DND-41 (cell line): ENCODE measurements at regions not wholly inside any gene's neighbourhood (a gene's known extent, or its start where the extent isn't known, plus 50 kb on each side); places are given as distances from the start of the nearest gene placed in this dataset.

ENCODE experiments used
- ATAC-seq: fragments of 200-7000 bp; cut with Tn5 transposase; 3 replicates; pipeline ENCODE4 v1.9.1; 2021; ENCODE audit warnings: low read depth; ENCODE audit not compliant: insufficient read depth
- DNase-seq: peaks from one replicate; pipeline ENCODE4 v3.0.0-alpha.2; 2020
- H2AFZ ChIP-seq: 2 replicates; pipeline ENCODE4 v1.6.0; 2012; ENCODE audit warnings: low read depth, low read length
- H3K27ac ChIP-seq: 2 replicates; pipeline ENCODE4 v1.5.1; 2012; ENCODE audit warnings: low read length, inconsistent platforms
- H3K27me3 ChIP-seq: fragments of 200-600 bp; sonication (generic); 2 replicates; pipeline ENCODE4 v1.6.0; 2012; ENCODE audit warnings: low read length, mild to moderate bottlenecking, inconsistent platforms; ENCODE audit not compliant: insufficient read depth, poor library complexity
- H3K36me3 ChIP-seq: 2 replicates; pipeline ENCODE4 v1.5.1; 2012; ENCODE audit warnings: low read length, inconsistent platforms; ENCODE audit not compliant: insufficient read depth
- H3K4me1 ChIP-seq: 2 replicates; pipeline ENCODE4 v1.5.1; 2012; ENCODE audit warnings: mild to moderate bottlenecking, low read length; ENCODE audit not compliant: insufficient read depth
- H3K4me2 ChIP-seq: 2 replicates; pipeline ENCODE4 v1.6.0; 2012; ENCODE audit warnings: mild to moderate bottlenecking, moderate library complexity, low read length, inconsistent platforms; ENCODE audit not compliant: insufficient read depth
- H3K4me3 ChIP-seq, 2 experiments: fragments of 200-600 bp in 1 of 2; shearing (Covaris generic) in 1 of 2; 2 replicates each; pipeline ENCODE4 v1.5.1; 2012 to 2016; ENCODE audit warnings: inconsistent platforms in 2 of 2, low read length in 2 of 2, mild to moderate bottlenecking in 2 of 2, low read depth in 1 of 2, moderate library complexity in 1 of 2
- H3K79me2 ChIP-seq: 2 replicates; pipeline ENCODE4 v1.6.0; 2012; ENCODE audit warnings: low read length, inconsistent platforms; ENCODE audit not compliant: insufficient read depth
- H3K9ac ChIP-seq: 2 replicates; pipeline ENCODE4 v1.6.0; 2012; ENCODE audit warnings: low read depth, mild to moderate bottlenecking, inconsistent platforms, low read length, moderate library complexity
- H3K9me3 ChIP-seq: 2 replicates; pipeline ENCODE4 v1.5.1; 2012; ENCODE audit warnings: low read length, moderate library complexity, mild to moderate bottlenecking, inconsistent platforms; ENCODE audit not compliant: insufficient read depth, severe bottlenecking
- H4K20me1 ChIP-seq: 2 replicates; pipeline ENCODE4 v1.6.0; 2012; ENCODE audit warnings: low read length; ENCODE audit not compliant: insufficient read depth
- CTCF ChIP-seq: IDR thresholded peaks from 2 replicates; pipeline ENCODE4 v1.5.1; 2012; ENCODE audit warnings: borderline replicate concordance, low read length, moderate library complexity, mild to moderate bottlenecking; ENCODE audit not compliant: poor library complexity, severe bottlenecking; ENCODE audit errors: extremely low read depth
- EZH2 ChIP-seq: IDR thresholded peaks from 3 replicates; pipeline ENCODE4 v1.6.1; 2012; ENCODE audit warnings: borderline replicate concordance, low read depth, mild to moderate bottlenecking, moderate library complexity, low read length, inconsistent platforms; ENCODE audit not compliant: severe bottlenecking

GRCh38 chr18:45505497-45506206 lies 109.6 kb upstream of the SLC14A2 start:
- Histone ChIP-seq H3K27me3 (peaks cover 8% of the 10 kb centered on the region), H3K4me3 (no peak overlapping the region), H3K9me3 (no peaks in the 10 kb centered on the region), H3K9ac (no peak overlapping the region), H3K27ac (no peak overlapping the region), H4K20me1 (no peaks in the 10 kb centered on the region), H3K36me3 (no peaks in the 10 kb centered on the region), H3K4me1 (no peaks in the 10 kb centered on the region), H2AFZ (no peak overlapping the region), H3K4me2 (no peak overlapping the region), H3K79me2 (no peaks in the 10 kb centered on the region)
- DNase-seq (no peak), ATAC-seq (no peak)
- no peak for TF ChIP-seq EZH2
- TF ChIP-seq CTCF = no peak

GRCh38 chr18:45506951-45507350 lies 108.3 kb upstream of the SLC14A2 start:
- Histone ChIP-seq H3K27me3 (peaks cover 8% of the 10 kb centered on the region), H3K9ac (no peak overlapping the region), H3K9me3 (no peaks in the 10 kb centered on the region), H3K4me3 (no peak overlapping the region), H3K36me3 (no peaks in the 10 kb centered on the region), H3K4me1 (no peaks in the 10 kb centered on the region), H2AFZ (no peak overlapping the region), H3K27ac (no peak overlapping the region), H3K4me2 (no peak overlapping the region), H4K20me1 (no peaks in the 10 kb centered on the region), H3K79me2 (no peaks in the 10 kb centered on the region)
- TF ChIP-seq EZH2 = no peak
- TF ChIP-seq CTCF = no peak
- ATAC-seq (no peak), DNase-seq (no peak)

- no peak overlapping the region for H2AFZ ChIP-seq
- no peak overlapping the region for H3K9ac ChIP-seq
- H3K4me1 ChIP-seq = no peaks in the 10 kb centered on the region
- H3K79me2 ChIP-seq = no peaks in the 10 kb centered on the region
- H3K36me3 ChIP-seq = no peaks in the 10 kb centered on the region
- ATAC-seq (no peak), DNase-seq (no peak)
- H3K27ac ChIP-seq = no peak overlapping the region
- TF ChIP-seq EZH2 (no peak), CTCF (no peak)
- no peaks in the 10 kb centered on the region for H3K9me3 ChIP-seq
- H4K20me1 ChIP-seq = no peaks in the 10 kb centered on the region
- H3K4me3 ChIP-seq = no peak overlapping the region
- H3K4me2 ChIP-seq = no peak overlapping the region
- no peaks in the 10 kb centered on the region for H3K27me3 ChIP-seq
Measured at GRCh38 chr18:45509535-45509934, 105.7 kb upstream of the SLC14A2 start.

GRCh38 chr18:45510656-45511055 lies 104.6 kb upstream of the SLC14A2 start:
- H3K4me3 ChIP-seq = no peak overlapping the region
- no peaks in the 10 kb centered on the region for H3K27me3 ChIP-seq

More at GRCh38 chr18:45510656-45511055, 104.6 kb upstream of the SLC14A2 start:
- Histone ChIP-seq H3K4me1 (no peaks in the 10 kb centered on the region), H3K9me3 (no peaks in the 10 kb centered on the region), H3K79me2 (no peaks in the 10 kb centered on the region), H4K20me1 (no peaks in the 10 kb centered on the region), H3K4me2 (no peak overlapping the region), H3K27ac (no peak overlapping the region), H3K36me3 (no peaks in the 10 kb centered on the region), H2AFZ (no peak overlapping the region), H3K9ac (no peak overlapping the region)
- DNase-seq = no peak
- no peak for ATAC-seq
- no peak for TF ChIP-seq CTCF
- no peak for TF ChIP-seq EZH2
